ENCODE measurements at regions not wholly inside any gene's neighbourhood (a gene's known extent, or its start where the extent isn't known, plus 50 kb on each side); places are given as distances from the start of the nearest gene placed in this dataset.

DNA sequence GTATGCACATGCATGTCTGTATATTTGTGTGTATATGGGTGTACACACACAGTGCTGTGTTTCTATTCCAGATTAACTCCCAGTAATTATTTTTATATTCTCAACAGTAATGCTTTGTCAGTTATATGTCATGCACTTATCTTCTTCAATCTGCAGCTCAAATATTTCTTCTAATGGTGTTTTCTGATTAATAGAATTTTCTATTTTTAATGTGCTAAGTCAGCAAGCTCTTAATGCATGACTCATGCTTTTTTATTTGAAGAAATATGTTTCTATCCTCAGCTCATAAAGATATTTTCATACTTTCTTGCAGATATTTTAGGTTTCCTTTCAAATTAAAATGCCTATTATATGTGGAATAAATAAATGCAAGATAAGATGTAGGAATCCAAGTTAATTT, 59.7 kb upstream of the TMEM18 start:
- no peak overlapping the region for H3K4me3 ChIP-seq (ENCODE audit: low read depth, low read length)
- DNase-seq (ENCODE audit: low read depth) = no peak
- TF ChIP-seq, protein P1, sequence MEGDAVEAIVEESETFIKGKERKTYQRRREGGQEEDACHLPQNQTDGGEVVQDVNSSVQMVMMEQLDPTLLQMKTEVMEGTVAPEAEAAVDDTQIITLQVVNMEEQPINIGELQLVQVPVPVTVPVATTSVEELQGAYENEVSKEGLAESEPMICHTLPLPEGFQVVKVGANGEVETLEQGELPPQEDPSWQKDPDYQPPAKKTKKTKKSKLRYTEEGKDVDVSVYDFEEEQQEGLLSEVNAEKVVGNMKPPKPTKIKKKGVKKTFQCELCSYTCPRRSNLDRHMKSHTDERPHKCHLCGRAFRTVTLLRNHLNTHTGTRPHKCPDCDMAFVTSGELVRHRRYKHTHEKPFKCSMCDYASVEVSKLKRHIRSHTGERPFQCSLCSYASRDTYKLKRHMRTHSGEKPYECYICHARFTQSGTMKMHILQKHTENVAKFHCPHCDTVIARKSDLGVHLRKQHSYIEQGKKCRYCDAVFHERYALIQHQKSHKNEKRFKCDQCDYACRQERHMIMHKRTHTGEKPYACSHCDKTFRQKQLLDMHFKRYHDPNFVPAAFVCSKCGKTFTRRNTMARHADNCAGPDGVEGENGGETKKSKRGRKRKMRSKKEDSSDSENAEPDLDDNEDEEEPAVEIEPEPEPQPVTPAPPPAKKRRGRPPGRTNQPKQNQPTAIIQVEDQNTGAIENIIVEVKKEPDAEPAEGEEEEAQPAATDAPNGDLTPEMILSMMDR (IDR thresholded peaks at IDR 0.05; ENCODE audit: low read depth, low read length, missing control alignments) = no peak
- in situ Hi-C loops (cut with HindIII; ENCODE audit: low sequenced_read_pairs) = no loop called here

DNA sequence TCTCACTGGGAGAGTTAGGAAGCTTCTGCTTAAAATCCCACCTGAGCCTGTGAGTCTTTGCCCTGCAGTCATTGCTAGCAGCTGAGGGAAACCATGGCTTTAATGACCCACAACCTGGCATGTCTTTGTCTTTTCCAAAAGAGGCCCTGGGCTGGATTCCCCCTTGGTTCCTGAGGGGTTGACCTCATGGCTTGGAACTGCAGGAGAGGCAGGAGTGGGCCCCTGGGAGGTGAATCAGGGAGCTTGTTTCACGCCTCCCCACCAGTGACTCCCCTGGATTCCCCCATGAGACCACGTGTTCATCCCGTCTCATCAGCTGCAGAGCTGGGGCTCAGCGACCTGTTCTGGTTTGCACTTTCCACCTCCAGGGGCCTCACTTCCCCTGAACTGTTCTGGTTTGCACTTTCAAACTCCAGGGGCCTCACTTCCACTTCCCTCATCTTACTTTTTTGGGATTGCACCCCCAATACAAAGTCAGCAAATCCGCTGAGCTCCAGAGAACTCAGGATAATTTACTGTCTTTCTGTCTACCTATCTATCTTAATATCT, 58.5 kb upstream of the TMEM18 start:
- no peak overlapping the region for H3K4me3 ChIP-seq (ENCODE audit: low read depth, low read length)
- TF ChIP-seq, protein P1 (IDR thresholded peaks at IDR 0.05; ENCODE audit: low read depth, low read length, missing control alignments) = no peak
- no peak for DNase-seq (ENCODE audit: low read depth)
- in situ Hi-C loops (cut with HindIII; ENCODE audit: low sequenced_read_pairs) = no loop called here

DNA sequence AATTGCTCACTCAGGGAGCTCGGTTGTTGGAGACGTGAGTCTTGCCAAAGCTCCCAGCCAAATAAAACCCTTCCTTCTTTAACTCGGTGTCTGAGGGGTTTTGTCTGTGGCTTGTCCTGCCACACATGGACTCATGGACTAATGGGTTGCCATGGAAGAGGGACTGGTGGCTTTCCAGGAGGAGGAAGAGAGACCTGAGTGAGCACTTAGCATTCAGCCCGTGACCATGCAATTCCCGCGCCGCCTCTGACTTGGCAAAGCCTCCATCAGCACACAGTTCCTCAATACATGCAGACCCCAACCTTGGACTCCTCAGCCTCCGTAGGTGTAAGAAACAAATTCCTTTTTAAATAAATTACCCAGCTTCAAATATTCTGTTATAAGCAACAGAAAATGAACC, 57.3 kb upstream of the TMEM18 start:
- H3K4me3 ChIP-seq (ENCODE audit: low read depth, low read length) = no peak overlapping the region

DNA sequence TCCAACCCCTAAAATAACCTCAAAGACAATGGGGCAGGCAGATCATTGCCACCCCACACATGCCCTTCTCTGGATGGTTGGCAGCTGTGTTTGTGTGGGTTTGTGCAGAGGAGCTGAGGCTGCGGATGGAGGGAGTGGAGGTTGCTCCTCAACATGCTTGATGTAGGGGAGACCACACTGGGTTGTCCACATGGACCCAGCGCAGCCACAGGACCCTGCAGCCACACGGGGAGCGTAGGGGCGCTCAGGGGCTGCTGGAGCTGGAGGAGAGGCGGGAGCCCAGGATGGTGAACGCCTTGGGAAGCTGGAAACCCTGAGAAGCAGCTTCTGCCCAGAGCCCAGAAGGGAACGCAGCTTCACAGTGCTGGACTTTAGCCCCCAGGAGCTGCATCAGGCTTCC, 56.3 kb upstream of the TMEM18 start:
- TF ChIP-seq, protein P1 (IDR thresholded peaks at IDR 0.05; ENCODE audit: low read depth, low read length, missing control alignments) = no peak
- no peak overlapping the region for H3K4me3 ChIP-seq (ENCODE audit: low read depth, low read length)
- no peak for DNase-seq (ENCODE audit: low read depth)
- in situ Hi-C loops (cut with HindIII; ENCODE audit: low sequenced_read_pairs) = no loop called here

More for the DNA sequence above, 57.3 kb upstream of the TMEM18 start:
- TF ChIP-seq, protein P1 (IDR thresholded peaks at IDR 0.05; ENCODE audit: low read depth, low read length, missing control alignments) = no peak
- DNase-seq (ENCODE audit: low read depth) = no peak
- in situ Hi-C loops (cut with HindIII; ENCODE audit: low sequenced_read_pairs) = no loop called here

DNA sequence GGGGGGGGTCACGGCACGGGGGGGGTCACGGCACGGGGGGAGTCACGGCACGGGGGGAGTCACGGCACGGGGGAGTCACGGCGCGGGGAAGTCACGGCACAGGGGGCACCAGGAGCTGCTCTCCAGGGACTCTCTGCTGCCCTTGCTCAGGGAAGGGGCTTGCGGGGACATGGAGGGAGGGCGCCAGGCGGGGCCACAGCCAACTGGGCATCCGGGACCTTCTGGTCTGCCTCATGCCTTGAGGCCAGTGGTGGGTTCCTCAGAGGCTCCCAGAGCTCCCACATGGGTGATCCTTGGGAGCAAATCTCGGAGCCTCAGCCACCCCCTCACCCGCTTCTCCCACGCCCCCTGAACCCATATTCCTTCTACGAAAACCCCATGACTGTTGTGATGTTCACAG, 55.8 kb upstream of the TMEM18 start:
- DNase-seq (ENCODE audit: low read depth) = no peak
- TF ChIP-seq, protein P1 (IDR thresholded peaks at IDR 0.05; ENCODE audit: low read depth, low read length, missing control alignments) = no peak
- in situ Hi-C loops (cut with HindIII; ENCODE audit: low sequenced_read_pairs) = no loop called here
- no peak overlapping the region for H3K4me3 ChIP-seq (ENCODE audit: low read depth, low read length)

DNA sequence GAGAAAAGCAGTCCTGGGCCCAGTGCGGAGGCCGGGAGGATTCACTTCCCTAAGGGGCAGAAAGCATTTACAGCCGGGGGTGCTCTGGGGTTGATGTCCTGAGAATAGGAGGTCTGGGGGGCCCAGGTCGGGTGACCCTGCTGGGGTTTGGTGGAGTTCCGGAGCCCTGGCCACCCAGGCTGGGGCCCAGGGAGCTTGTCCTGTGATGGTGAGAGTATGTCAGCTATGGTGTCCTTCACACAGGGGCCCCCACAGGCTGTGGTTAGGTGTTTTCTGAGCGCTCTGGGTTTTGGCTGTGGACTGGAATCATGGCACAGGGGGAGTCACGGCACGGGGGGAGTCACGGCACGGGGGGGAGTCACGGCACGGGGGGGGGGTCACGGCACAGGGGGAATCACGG, 54.5 kb upstream of the TMEM18 start:
- TF ChIP-seq, protein P1 (IDR thresholded peaks at IDR 0.05; ENCODE audit: low read depth, low read length, missing control alignments) = no peak
- in situ Hi-C loops (cut with HindIII; ENCODE audit: low sequenced_read_pairs) = no loop called here
- no peak for DNase-seq (ENCODE audit: low read depth)
- no peak overlapping the region for H3K4me3 ChIP-seq (ENCODE audit: low read depth, low read length)

All from astrocyte of the cerebellum (primary cell).